WTC11 (cell line): ENCODE measurements at regions not wholly inside any gene's neighbourhood (a gene's known extent, or its start where the extent isn't known, plus 50 kb on each side); places are given as distances from the start of the nearest gene placed in this dataset.

Source experiments
- ATAC-seq: fragments of 200-7000 bp; cut with Tn5 transposase; 2 replicates; pipeline ENCODE4 v1.10.0; 2021; ENCODE audit warnings: mild to moderate bottlenecking, moderate library complexity
- CTCF ChIA-PET: fragments of 300-600 bp; sonication (Branson Sonifier 250); formaldehyde crosslinking; loops from one replicate; lab custom pipeline; 2021; ENCODE audit warnings: antibody characterized with exemption; lab: Charles Lee
- POLR2A ChIA-PET: fragments of 350-600 bp; sonication (Branson Sonifier 250); formaldehyde crosslinking; loops from one replicate; lab custom pipeline; 2021; ENCODE audit warnings: antibody characterized with exemption; lab: Charles Lee
- DNase-seq: peaks from one replicate; pipeline ENCODE4 v3.0.0; 2021; ENCODE audit warnings: low spot score
- H3K27ac Mint-ChIP-seq: 2 replicates; pipeline ENCODE4 v1.8.0; 2021; ENCODE audit warnings: mixed read lengths
- H3K27me3 Mint-ChIP-seq: 2 replicates; pipeline ENCODE4 v1.8.0; 2021; ENCODE audit warnings: low read depth, mild to moderate bottlenecking, moderate library complexity, mixed read lengths
- H3K36me3 Mint-ChIP-seq: 2 replicates; pipeline ENCODE4 v1.8.0; 2021; ENCODE audit warnings: mixed read lengths
- H3K4me1 Mint-ChIP-seq: 2 replicates; pipeline ENCODE4 v1.8.0; 2022; ENCODE audit warnings: mixed read lengths
- H3K4me3 Mint-ChIP-seq: 2 replicates; pipeline ENCODE4 v1.8.0; 2021; ENCODE audit warnings: mild to moderate bottlenecking, moderate library complexity, mixed read lengths
- H3K9me3 Mint-ChIP-seq: 2 replicates; pipeline ENCODE4 v1.8.0; 2021; ENCODE audit warnings: mixed read lengths
- CBFB ChIP-seq: sonication (generic); formaldehyde crosslinking; IDR thresholded peaks from 2 replicates; pipeline ENCODE4 v1.8.1; 2022; ENCODE audit warnings: mild to moderate bottlenecking, low read depth, missing genetic modification reagents
- GRHL2 ChIP-seq: fragments of 250-450 bp; sonication (Bioruptor Pico); IDR thresholded peaks from 2 replicates; pipeline ENCODE4 v1.8.0; 2022; ENCODE audit warnings: mild to moderate bottlenecking, moderate library complexity; ENCODE audit not compliant: insufficient replicate concordance, severe bottlenecking
- MYBL2 ChIP-seq: sonication (generic); formaldehyde crosslinking; IDR thresholded peaks from 2 replicates; pipeline ENCODE4 v1.8.1; 2023; ENCODE audit warnings: mild to moderate bottlenecking, moderate library complexity, missing genetic modification reagents
- NFYB ChIP-seq: sonication (generic); formaldehyde crosslinking; conservative IDR thresholded peaks from 2 replicates; pipeline ENCODE4 v1.8.0; 2022; ENCODE audit warnings: low read depth, missing genetic modification reagents
- NR3C1 ChIP-seq: sonication (generic); formaldehyde crosslinking; conservative IDR thresholded peaks from 2 replicates; pipeline ENCODE4 v1.8.1; 2023; ENCODE audit warnings: low read depth, mild to moderate bottlenecking, missing genetic modification reagents
- OVOL2 ChIP-seq: fragments of 250-450 bp; sonication (Bioruptor Pico); IDR thresholded peaks from 2 replicates; pipeline ENCODE4 v1.9.0; 2021; ENCODE audit warnings: mild to moderate bottlenecking, borderline replicate concordance
- RORB ChIP-seq: fragments of 250-450 bp; sonication (Bioruptor Pico); IDR thresholded peaks from 2 replicates; pipeline ENCODE4 v1.9.0; 2021; ENCODE audit warnings: mild to moderate bottlenecking
- SMAD3 ChIP-seq: sonication (generic); formaldehyde crosslinking; IDR thresholded peaks from 2 replicates; pipeline ENCODE4 v1.8.0; 2022; ENCODE audit warnings: missing genetic modification reagents, mild to moderate bottlenecking, borderline replicate concordance
- SP1 ChIP-seq: sonication (generic); formaldehyde crosslinking; conservative IDR thresholded peaks from 2 replicates; pipeline ENCODE4 v1.8.1; 2022; ENCODE audit warnings: missing genetic modification reagents
- TP53 ChIP-seq: sonication (generic); formaldehyde crosslinking; IDR thresholded peaks from 2 replicates; pipeline ENCODE4 v1.8.1; 2023; ENCODE audit warnings: mild to moderate bottlenecking, missing genetic modification reagents
- ZNF317 ChIP-seq: sonication (generic); formaldehyde crosslinking; IDR thresholded peaks from 2 replicates; pipeline ENCODE4 v1.8.1; 2023; ENCODE audit warnings: low read depth, mild to moderate bottlenecking, moderate library complexity, missing genetic modification reagents, borderline replicate concordance
- TF ChIP-seq, protein P1 (sequence below): sonication (generic); formaldehyde crosslinking; IDR thresholded peaks from 2 replicates; pipeline ENCODE4 v1.8.1; 2023; ENCODE audit warnings: mild to moderate bottlenecking, missing genetic modification reagents, moderate library complexity
- TF ChIP-seq, protein P2 (sequence below): sonication (generic); formaldehyde crosslinking; IDR thresholded peaks from 2 replicates; pipeline ENCODE4 v1.8.1; 2022; ENCODE audit warnings: low read depth, mild to moderate bottlenecking, moderate library complexity, missing genetic modification reagents, borderline replicate concordance
- TF ChIP-seq, protein P3 (sequence below): fragments of 250-450 bp; sonication (Bioruptor Pico); IDR thresholded peaks from 2 replicates; pipeline ENCODE4 v1.9.0; 2021; ENCODE audit warnings: mild to moderate bottlenecking
- TF ChIP-seq, protein P4 (sequence below): sonication (generic); formaldehyde crosslinking; IDR thresholded peaks from 2 replicates; pipeline ENCODE4 v1.8.0; 2022; ENCODE audit warnings: missing genetic modification reagents
- TF ChIP-seq, protein P5 (sequence below): sonication (generic); formaldehyde crosslinking; conservative IDR thresholded peaks from 2 replicates; pipeline ENCODE4 v1.8.1; 2023; ENCODE audit warnings: mild to moderate bottlenecking, low read depth, missing genetic modification reagents, moderate library complexity
- TF ChIP-seq, protein P6 (sequence below): sonication (generic); formaldehyde crosslinking; IDR thresholded peaks from 2 replicates; pipeline ENCODE4 v1.8.0; 2022; ENCODE audit warnings: mild to moderate bottlenecking, missing genetic modification reagents
- TF ChIP-seq, protein P7 (sequence below): sonication (generic); formaldehyde crosslinking; IDR thresholded peaks from 2 replicates; pipeline ENCODE4 v1.8.1; 2022; ENCODE audit warnings: mild to moderate bottlenecking, missing genetic modification reagents, moderate library complexity, borderline replicate concordance
- TF ChIP-seq, protein P8 (sequence below): sonication (generic); formaldehyde crosslinking; IDR thresholded peaks from 2 replicates; pipeline ENCODE4 v1.8.0; 2023; ENCODE audit warnings: mild to moderate bottlenecking, missing genetic modification reagents

DNA sequence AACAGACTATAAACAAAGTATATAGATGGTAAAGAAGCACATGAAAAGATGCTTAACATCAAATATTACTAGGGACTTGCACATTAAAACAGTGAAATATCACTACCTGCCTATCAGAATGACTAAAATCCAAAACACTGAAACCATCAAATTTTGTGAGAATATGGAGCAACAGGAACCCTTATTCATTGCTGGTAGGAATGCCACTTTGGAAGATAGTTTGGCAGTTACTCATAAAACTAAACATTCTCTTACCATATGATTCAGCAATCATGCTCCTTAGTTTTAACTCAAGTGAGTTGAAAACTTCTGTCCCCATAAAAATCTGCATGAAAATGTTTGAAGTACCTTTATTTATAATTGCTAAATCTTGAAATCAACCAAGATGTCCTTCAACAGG lies 297.6 kb downstream of the DAD1 start (continued):
- TF ChIP-seq, protein P1, sequence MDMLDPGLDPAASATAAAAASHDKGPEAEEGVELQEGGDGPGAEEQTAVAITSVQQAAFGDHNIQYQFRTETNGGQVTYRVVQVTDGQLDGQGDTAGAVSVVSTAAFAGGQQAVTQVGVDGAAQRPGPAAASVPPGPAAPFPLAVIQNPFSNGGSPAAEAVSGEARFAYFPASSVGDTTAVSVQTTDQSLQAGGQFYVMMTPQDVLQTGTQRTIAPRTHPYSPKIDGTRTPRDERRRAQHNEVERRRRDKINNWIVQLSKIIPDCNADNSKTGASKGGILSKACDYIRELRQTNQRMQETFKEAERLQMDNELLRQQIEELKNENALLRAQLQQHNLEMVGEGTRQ (CRISPR knock-in tag), result no peak
- TF ChIP-seq, protein P2, sequence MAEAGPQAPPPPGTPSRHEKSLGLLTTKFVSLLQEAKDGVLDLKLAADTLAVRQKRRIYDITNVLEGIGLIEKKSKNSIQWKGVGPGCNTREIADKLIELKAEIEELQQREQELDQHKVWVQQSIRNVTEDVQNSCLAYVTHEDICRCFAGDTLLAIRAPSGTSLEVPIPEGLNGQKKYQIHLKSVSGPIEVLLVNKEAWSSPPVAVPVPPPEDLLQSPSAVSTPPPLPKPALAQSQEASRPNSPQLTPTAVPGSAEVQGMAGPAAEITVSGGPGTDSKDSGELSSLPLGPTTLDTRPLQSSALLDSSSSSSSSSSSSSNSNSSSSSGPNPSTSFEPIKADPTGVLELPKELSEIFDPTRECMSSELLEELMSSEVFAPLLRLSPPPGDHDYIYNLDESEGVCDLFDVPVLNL (CRISPR knock-in tag), result no peak
- TF ChIP-seq, protein P3, sequence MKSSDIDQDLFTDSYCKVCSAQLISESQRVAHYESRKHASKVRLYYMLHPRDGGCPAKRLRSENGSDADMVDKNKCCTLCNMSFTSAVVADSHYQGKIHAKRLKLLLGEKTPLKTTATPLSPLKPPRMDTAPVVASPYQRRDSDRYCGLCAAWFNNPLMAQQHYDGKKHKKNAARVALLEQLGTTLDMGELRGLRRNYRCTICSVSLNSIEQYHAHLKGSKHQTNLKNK (CRISPR knock-in tag), result no peak
- TF ChIP-seq CBFB (CRISPR knock-in tag) (no peak), TP53 (no peak)
- TF ChIP-seq, all 79 proteins: peak for 0

DNA sequence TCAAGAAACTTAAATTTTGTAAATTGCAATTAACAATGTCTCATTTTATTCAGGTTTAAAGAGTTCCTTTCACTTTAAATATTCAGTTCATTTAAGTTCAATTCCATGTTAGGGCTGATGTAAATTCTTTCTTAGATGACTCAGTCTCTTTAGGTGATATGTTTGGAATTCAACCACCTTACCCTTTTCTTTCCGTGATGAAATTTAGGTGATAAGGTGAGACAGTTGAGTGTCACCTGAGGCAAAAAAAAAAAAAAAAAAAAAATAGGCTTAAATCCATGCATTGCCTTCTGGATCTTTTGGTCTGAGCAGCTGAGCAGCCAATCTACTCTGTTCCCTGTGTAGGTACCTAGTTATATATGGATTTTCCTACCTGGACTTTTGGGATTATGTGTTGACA lies 299.5 kb downstream of the DAD1 start:
- Mint-ChIP-seq H3K27ac (no peak overlapping the region), H3K4me3 (no peak overlapping the region), H3K27me3 (no peaks in the 10 kb centered on the region), H3K4me1 (peaks cover 17% of the 10 kb centered on the region), H3K9me3 (peaks cover 11% of the 10 kb centered on the region; the same call in 1 of the 2 replicates), H3K36me3 (no peaks in the 10 kb centered on the region)
- ChIA-PET POLR2A (no interaction called here), CTCF (no interaction called here)
- no peak for ATAC-seq
- no peak for DNase-seq
- TF ChIP-seq, protein P4, sequence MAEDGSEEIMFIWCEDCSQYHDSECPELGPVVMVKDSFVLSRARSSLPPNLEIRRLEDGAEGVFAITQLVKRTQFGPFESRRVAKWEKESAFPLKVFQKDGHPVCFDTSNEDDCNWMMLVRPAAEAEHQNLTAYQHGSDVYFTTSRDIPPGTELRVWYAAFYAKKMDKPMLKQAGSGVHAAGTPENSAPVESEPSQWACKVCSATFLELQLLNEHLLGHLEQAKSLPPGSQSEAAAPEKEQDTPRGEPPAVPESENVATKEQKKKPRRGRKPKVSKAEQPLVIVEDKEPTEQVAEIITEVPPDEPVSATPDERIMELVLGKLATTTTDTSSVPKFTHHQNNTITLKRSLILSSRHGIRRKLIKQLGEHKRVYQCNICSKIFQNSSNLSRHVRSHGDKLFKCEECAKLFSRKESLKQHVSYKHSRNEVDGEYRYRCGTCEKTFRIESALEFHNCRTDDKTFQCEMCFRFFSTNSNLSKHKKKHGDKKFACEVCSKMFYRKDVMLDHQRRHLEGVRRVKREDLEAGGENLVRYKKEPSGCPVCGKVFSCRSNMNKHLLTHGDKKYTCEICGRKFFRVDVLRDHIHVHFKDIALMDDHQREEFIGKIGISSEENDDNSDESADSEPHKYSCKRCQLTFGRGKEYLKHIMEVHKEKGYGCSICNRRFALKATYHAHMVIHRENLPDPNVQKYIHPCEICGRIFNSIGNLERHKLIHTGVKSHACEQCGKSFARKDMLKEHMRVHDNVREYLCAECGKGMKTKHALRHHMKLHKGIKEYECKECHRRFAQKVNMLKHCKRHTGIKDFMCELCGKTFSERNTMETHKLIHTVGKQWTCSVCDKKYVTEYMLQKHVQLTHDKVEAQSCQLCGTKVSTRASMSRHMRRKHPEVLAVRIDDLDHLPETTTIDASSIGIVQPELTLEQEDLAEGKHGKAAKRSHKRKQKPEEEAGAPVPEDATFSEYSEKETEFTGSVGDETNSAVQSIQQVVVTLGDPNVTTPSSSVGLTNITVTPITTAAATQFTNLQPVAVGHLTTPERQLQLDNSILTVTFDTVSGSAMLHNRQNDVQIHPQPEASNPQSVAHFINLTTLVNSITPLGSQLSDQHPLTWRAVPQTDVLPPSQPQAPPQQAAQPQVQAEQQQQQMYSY, result no peak
- TF ChIP-seq, protein P5, sequence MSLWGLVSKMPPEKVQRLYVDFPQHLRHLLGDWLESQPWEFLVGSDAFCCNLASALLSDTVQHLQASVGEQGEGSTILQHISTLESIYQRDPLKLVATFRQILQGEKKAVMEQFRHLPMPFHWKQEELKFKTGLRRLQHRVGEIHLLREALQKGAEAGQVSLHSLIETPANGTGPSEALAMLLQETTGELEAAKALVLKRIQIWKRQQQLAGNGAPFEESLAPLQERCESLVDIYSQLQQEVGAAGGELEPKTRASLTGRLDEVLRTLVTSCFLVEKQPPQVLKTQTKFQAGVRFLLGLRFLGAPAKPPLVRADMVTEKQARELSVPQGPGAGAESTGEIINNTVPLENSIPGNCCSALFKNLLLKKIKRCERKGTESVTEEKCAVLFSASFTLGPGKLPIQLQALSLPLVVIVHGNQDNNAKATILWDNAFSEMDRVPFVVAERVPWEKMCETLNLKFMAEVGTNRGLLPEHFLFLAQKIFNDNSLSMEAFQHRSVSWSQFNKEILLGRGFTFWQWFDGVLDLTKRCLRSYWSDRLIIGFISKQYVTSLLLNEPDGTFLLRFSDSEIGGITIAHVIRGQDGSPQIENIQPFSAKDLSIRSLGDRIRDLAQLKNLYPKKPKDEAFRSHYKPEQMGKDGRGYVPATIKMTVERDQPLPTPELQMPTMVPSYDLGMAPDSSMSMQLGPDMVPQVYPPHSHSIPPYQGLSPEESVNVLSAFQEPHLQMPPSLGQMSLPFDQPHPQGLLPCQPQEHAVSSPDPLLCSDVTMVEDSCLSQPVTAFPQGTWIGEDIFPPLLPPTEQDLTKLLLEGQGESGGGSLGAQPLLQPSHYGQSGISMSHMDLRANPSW (CRISPR knock-in tag), result no peak
- TF ChIP-seq, protein P3 (CRISPR knock-in tag), result no peak
- TF ChIP-seq, protein P6, sequence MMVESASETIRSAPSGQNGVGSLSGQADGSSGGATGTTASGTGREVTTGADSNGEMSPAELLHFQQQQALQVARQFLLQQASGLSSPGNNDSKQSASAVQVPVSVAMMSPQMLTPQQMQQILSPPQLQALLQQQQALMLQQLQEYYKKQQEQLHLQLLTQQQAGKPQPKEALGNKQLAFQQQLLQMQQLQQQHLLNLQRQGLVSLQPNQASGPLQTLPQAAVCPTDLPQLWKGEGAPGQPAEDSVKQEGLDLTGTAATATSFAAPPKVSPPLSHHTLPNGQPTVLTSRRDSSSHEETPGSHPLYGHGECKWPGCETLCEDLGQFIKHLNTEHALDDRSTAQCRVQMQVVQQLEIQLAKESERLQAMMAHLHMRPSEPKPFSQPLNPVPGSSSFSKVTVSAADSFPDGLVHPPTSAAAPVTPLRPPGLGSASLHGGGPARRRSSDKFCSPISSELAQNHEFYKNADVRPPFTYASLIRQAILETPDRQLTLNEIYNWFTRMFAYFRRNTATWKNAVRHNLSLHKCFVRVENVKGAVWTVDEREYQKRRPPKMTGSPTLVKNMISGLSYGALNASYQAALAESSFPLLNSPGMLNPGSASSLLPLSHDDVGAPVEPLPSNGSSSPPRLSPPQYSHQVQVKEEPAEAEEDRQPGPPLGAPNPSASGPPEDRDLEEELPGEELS (CRISPR knock-in tag), result no peak
- TF ChIP-seq MYBL2 (CRISPR knock-in tag), result no peak
- no peak for TF ChIP-seq GRHL2
- TF ChIP-seq, protein P7, sequence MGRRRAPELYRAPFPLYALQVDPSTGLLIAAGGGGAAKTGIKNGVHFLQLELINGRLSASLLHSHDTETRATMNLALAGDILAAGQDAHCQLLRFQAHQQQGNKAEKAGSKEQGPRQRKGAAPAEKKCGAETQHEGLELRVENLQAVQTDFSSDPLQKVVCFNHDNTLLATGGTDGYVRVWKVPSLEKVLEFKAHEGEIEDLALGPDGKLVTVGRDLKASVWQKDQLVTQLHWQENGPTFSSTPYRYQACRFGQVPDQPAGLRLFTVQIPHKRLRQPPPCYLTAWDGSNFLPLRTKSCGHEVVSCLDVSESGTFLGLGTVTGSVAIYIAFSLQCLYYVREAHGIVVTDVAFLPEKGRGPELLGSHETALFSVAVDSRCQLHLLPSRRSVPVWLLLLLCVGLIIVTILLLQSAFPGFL (CRISPR knock-in tag), result no peak
- no peak for TF ChIP-seq ZNF317 (CRISPR knock-in tag)
- no peak for TF ChIP-seq SP1 (CRISPR knock-in tag)
- no peak for TF ChIP-seq NFYB
- TF ChIP-seq, protein P8, sequence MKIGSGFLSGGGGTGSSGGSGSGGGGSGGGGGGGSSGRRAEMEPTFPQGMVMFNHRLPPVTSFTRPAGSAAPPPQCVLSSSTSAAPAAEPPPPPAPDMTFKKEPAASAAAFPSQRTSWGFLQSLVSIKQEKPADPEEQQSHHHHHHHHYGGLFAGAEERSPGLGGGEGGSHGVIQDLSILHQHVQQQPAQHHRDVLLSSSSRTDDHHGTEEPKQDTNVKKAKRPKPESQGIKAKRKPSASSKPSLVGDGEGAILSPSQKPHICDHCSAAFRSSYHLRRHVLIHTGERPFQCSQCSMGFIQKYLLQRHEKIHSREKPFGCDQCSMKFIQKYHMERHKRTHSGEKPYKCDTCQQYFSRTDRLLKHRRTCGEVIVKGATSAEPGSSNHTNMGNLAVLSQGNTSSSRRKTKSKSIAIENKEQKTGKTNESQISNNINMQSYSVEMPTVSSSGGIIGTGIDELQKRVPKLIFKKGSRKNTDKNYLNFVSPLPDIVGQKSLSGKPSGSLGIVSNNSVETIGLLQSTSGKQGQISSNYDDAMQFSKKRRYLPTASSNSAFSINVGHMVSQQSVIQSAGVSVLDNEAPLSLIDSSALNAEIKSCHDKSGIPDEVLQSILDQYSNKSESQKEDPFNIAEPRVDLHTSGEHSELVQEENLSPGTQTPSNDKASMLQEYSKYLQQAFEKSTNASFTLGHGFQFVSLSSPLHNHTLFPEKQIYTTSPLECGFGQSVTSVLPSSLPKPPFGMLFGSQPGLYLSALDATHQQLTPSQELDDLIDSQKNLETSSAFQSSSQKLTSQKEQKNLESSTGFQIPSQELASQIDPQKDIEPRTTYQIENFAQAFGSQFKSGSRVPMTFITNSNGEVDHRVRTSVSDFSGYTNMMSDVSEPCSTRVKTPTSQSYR (CRISPR knock-in tag), result no peak
- TF ChIP-seq SMAD3 (CRISPR knock-in tag), result no peak
- TF ChIP-seq NR3C1 (CRISPR knock-in tag), result no peak
- no peak for TF ChIP-seq OVOL2 (CRISPR knock-in tag)
- TF ChIP-seq RORB (CRISPR knock-in tag), result no peak
